Left kidney (tissue), 1 donor: ENCODE measurements at regions not wholly inside any gene's neighbourhood (a gene's known extent, or its start where the extent isn't known, plus 50 kb on each side); places are given as distances from the start of the nearest gene placed in this dataset.

ENCODE experiments used
- DNase-seq: peaks from one replicate; pipeline ENCODE4 v3.0.0-alpha.2; 2013

DNA sequence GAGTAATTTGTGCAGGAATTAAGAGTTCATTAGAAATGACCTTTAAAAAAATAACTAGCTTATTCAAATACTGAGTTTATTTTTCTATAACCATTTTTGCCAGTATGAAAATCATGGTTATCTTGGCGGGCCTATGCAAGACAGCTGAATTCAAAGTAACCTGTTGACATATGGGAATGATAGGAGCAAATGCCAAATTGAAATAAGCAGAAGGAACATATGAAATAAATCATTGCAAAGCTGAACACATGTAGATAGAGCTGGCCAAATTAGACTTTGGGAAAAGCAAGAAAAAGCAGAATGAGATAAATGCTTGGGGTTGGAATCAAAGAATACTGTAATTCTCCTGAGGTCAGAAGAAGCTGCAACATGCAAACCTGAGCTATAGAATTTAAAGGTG, 372.5 kb downstream of the ADAMTS20 start:
- DNase-seq: no peak

DNA sequence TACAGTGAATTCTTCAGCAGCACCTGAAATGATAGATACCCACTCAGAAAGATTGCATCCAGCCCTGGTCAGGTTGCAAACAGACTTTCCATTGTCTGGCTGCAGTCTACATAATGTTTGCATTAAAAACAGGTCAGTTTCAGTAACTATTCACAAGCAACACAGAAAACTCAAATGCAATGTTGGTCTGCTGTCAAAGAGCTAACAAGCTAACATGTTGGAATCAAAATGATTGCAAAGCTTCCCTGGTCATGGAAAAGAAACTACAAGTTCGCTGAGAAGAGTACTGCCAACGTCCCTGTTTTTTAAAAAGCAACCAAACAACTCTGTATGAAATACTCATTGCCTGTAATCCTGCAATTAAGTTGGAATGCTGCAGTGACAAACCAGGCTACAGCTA, 374.7 kb downstream of the ADAMTS20 start:
- DNase-seq: no peak

DNA sequence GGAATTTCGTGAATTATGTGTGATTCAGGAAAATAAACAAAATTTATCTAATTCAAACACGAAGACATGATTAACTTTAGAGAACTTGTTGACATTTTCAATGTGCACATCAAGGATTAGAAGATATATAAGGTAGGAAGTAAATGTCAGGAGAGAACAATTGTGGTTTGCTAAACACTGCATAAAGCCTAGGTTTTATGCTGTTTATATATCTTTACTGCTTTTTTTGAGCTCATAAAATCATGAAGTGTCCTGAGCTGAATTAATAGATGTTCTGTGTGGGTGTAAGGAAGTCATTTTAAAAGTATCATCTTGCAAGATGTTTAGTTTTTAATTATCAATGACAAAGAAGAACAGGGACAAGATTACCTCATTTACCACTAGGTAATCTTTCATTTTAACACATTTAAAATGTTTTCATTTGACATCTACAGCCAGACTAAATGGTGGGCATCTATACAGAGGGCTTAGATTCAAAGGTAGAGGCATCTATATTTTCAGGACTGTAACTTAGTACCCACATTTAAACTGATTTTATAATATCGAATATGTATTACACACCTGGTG, 382.8 kb downstream of the ADAMTS20 start:
- DNase-seq: no peak

DNA sequence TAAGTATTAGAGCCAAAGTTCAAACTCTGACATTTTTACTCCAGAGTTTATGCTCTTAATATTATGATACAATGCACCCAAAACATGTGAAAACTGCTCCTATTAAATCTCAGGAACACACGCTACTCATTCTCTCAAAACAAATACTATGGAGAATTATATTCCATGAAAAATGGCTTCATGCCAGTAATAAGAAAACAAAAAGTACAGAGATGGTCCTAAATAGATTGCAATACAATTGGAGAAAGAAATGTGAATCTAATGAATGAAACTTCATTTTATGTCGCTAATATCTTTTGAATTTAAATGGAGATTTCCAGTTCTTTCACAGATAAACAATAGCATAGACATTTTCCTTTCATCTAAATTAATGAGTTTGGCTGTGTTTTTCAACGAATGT, 384.3 kb downstream of the ADAMTS20 start:
- no peak for DNase-seq

DNA sequence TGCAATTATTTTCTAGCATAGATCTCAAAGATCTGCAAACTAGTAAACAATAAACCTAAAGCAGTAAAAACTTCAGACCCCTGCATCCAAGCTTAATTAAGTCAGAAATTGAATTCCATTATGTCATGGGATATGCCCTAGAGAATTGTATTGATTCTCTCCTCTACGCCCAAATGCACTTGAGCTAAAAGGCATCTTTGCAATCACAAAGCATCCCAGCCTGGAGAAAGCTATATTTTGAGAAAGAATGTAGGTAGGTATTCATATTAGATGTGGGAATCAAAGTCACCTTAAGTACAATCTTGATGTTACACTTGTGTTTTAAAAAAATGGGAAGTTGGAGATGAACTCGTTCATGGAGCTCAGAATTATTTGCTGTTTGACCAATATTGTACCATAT, 386.7 kb downstream of the ADAMTS20 start:
- no peak for DNase-seq

DNA sequence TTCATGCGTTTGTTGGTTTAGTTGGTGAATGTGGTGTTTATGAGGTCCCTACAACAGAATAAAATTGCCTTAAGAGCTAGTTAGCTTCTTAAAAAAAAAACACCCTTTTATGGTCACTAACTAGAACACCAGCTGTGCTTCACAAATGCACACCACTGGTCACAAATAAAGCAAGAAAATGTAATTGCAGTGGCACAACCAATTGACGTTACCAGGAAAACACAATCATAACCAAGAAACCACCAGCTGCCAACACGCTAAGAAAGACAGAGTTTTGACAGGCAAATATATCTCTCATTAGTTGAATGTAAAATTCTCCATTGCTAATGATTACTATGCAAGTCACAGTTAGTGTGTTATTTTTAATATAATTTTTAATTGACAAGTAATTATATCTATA, 389.9 kb downstream of the ADAMTS20 start:
- no peak for DNase-seq

DNA sequence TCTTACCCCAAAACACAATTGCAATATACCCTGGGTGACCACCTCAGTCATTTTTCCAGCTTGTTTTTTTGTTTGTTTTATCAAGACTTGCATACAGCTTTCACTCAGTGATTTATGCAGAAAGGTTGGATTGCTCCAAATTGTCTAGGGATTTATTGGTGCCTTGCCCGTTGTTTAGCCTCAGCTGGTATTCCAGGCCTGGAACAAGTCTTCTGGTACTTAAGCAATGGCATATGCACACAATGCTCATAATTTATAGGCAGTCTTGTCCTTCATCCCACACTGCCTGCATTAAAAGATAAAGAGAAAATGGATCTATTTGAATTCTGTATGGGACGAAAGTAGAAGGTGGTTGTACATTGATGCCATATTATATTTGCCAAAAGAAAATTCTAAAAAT, 392.5 kb downstream of the ADAMTS20 start:
- DNase-seq: no peak

DNA sequence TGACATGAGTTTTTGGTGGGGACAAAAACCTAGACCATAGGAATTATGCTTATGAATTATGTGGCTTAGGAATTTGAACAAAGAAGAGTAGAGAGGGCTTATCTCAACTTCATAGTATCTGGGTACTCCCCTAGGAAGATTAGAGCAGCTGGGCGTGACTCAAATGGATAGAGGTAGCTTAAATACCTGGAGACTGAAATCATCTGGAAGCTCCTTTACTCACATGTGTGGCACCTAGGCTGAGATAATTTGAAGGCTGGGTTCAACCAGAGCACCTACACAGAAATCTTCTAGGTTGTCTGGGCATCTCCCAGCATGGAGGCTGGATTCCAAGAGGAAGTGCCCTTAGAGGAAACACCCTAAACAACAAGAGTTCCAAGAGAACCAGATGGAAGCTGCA, 393.9 kb downstream of the ADAMTS20 start:
- DNase-seq: no peak

DNA sequence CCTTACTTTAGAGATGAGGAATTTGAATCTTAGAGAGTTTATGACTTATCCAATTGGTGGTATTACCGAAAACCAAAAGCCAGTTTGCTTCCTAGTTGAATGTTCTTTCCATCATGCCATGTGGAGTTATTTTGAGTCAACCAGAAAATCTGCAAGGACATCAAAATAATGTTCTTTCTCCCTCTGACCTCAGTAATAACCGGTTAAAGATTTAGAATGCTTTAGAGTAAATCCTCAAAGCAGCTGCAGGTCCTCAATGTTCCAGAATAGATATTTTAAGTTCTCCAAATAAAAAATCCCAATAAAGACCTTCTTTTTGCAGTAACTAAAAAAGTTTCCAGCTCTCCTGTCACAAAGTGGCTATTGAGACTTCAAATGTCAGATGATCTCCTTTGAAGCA, 396.6 kb downstream of the ADAMTS20 start:
- no peak for DNase-seq

DNA sequence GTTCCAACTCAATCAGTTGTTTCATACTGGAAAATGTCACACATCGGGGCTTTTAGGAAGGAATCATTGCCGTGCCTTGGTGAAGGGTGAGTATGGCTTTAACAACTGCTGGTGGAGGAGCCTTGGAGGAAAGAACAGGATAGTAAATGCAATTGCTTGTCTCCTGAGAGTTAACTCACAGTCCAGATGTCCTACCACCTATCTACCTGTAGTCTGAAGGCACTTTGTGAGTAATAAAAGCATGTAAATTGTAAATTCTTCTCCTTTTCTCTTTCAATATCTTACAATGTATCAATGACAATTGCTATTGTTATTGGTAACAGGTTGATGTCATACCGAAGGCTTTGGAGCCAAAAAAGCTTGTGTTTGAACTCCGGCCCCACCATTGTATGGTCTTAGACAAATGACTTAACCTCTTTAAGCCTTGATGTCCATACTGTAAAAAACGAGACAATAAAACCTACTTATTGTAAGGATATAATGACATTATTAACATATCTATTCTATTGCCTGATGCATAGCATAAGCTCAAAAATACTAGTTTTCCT, 397.4 kb downstream of the ADAMTS20 start:
- DNase-seq: no peak

DNA sequence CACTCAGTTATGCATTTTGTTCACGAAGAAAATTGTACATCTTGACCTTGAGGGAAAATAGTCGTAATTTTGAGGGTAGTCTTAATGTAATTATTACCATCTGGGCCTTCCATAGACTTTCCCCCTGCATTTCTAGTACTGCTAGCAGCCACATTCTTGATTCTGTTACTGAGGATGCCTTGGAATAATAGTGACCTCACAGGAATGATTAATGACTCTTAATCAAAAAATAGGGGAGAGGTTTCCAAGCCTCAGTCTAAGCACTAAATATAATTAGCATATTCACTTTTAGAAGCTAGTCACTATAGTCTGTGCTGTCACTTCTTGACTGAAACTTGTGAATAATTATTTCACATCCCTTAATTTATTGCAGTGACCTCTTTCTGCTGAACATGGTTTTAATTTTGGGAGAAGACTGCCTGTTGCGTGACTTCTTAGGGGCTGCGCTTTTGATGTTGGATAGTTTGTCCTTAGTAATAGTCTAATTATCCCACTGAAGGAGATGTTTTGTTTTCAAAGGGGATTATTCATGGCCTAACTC, 400.5 kb downstream of the ADAMTS20 start:
- DNase-seq: peak; percentile 50

DNA sequence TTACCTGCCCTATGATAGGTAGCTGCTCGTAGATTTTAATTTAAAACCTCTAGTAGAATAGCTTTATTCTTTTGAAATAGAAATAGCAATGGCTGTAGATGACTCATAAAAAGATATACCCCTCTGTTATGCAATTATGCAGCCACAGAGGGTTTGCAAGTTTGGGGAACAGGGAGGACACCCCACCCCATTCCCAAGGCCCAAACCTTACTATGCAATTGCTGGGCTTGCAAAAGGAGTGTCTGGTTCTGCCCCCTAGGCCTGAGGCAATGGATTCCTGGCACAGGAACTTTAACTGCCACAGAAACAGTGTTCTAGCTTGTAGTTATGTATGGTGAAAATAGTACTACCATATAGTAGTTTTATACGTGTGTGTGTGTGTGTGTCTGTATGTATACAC, 403.3 kb downstream of the ADAMTS20 start:
- DNase-seq: no peak

DNA sequence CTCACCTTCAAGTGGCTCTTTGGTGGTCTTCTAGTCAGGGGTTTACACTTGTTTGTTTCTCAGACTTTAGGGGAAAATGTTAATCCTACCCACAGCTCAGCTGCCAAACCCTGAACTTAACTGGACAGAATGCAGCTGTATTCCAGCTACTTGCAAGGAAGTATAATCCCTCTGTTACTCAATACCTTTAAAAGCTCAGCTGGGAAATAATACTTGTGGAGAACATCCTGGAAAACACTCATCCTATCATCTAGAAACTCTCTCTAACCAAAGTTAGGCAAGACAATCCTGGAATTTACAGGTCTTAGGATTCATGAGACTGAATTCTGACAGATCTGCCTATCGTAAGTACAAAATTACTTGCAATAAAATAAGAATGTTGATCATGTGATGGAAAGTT, 404.1 kb downstream of the ADAMTS20 start:
- DNase-seq: no peak

DNA sequence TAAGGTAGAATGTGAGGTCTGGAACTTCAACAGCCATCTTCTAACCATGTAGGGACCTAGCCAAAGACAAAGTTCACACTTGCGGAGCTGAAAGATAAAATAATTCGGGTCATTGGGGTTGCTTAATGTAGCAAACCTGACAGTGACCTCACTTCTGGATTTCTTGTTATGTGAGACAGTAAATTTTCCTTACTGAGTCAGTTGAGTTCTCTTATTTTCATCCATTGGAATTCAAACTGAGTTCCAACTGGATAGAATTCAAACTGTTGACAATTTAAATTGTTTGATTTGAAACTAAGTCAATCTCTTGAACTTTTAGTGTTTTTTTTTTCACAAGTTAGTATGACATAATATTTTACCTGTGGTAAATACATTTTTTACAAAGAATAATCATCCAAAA, 406.5 kb downstream of the ADAMTS20 start:
- no peak for DNase-seq

DNA sequence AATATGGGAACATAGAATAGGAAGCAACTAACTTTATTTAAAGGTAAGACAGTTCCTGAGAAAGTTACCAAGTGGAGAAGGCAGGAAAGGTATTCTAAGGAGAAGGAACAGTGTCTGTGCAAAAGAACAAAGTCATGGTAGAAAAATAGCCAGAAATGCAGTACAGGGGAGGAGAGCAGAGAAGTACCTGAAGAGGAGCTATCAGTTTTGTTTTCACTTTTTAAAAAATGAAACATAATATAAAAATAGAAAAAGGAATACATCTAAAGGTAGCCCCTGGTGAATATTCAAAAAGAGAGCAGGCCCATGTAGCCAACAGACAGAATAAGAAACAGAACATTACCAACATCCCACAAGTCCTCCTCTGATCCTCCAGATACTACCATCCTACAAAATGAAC, 408.7 kb downstream of the ADAMTS20 start:
- DNase-seq: no peak

DNA sequence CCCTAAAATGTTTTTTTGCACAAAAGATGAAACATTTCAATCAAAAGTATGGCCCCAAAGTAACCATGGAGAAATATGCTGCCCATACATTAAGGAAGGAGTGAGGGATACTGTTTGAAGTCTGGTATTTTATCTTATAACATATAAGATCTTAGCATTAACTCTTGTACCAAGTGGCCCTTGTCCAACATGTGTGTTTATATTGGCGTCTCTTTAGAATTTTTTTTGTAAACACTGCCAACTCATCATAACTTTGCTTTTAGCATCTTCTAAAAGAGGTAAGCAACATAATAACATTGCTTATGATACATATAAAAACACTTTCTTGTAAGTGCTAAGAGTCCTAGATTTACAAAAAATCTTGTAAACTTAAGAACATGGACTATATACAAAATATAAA, 419.7 kb downstream of the ADAMTS20 start:
- no peak for DNase-seq

DNA sequence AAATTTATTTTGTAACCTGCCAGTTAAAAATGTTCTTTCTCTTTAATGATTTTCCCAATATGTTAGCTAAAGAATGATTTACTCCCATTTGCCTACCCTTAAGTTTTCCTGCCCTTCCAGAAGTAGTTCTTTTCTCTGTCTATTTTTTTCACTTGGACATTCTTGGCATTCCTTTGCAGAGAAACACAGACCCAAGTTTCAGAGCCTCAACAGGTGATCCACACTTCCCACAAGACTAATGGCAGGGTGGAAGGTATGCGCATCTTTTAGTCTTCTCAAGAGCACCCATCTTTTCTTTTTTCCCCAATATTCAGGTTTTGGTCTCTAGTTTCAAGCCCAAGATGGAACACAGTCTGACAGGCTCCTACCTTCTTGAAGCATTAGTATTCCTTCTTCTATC, 420.7 kb downstream of the ADAMTS20 start:
- no peak for DNase-seq

DNA sequence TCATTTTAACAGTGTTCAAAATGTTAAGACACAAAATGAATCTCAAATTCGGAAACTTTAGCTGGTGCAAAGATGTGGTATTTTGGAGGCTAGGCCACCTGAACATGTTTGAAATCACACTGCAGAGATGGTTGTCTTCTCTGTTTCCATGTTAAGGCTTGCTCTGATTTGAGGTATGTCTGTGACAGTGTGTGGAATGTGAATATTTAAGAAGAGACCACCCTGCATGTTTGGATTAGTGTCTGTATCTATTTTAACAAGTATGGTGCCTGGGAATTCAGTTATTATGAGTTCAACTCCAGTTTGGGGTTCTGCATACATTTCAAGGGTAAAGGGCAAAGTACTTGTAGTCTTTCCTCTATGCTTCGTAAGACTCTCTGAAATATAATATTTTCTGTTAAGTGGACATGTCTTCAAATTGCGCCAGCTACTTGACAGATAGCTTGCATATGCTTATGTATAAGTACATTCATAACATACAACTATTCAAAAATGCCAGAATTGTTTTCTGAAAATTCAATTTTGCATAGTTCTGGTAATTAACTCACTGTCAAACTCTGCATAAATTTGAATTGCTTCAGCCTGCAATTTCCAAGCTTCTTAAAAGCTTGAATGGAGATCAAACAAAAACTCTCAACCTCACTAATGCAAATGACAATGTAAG, 424.0 kb downstream of the ADAMTS20 start:
- no peak for DNase-seq

DNA sequence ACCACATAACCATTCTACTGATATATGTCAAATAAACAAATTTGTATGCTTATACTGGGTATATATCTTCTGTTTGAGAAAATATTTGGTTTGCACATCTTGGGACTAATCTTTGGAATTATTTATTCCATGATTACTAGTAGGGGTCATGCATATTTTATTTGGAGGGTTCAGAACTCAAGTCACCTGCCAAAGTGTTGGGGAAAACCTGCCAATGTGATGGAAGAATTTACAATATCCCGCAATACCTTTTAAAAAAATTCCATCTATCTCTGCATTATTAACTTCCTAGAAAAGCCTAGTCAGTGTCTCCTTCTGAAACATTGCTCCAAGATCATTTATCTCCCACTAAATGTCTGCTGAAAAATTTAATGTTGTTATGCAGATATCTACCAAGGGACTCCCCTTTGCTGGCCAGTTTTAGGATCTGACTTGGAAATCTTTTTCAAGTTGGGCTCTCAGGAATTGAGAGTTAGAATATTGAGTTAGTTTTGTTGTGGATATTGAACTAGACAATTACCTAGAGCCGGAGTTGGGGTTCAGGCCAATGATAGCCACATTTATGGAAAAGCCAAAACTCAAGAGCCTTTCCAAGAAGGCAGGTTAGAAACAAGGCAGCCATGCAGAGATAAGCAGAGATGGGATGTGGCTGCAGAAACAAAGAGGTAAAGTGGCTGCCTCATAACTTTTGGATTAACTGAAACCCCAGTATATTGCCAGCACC, 425.2 kb downstream of the ADAMTS20 start:
- DNase-seq: no peak

DNA sequence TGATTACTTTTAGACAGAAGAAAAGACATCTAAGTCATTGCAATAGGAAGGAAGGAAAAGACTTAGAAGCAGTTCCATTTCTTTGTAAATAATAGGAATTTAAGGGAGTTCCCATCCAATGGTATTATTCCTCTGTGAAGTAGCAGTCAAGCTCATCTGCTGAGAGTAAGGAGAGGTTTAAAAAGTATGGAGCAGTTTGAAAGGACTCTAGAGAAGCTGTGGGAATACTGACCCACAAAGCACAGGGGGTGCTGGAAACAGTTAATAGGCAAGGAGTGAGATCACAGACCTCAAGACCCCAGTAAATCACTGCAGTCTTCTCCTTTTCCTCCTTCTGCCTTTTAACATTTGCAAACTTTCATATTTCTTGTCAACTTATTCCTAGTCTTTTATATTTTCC, 428.5 kb downstream of the ADAMTS20 start:
- DNase-seq: no peak

DNA sequence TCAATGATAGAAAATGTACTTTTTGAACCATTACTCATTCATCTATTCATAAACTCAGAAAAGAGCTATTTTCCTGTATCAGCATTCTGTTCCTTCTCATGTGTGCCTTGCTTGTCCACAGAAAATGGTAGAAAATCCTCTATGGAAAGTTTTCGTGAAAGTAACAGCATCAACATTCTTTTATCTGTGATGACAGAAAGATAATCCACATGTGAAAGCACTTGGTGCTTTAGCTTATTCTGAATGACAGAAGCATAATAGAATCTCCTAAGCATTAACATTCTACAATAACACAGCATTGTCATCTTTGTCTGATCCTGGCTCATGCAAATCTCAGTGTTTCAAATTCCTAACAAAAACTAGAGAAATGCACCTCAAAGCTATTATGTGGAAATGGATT, 431.9 kb downstream of the ADAMTS20 start:
- no peak for DNase-seq

DNA sequence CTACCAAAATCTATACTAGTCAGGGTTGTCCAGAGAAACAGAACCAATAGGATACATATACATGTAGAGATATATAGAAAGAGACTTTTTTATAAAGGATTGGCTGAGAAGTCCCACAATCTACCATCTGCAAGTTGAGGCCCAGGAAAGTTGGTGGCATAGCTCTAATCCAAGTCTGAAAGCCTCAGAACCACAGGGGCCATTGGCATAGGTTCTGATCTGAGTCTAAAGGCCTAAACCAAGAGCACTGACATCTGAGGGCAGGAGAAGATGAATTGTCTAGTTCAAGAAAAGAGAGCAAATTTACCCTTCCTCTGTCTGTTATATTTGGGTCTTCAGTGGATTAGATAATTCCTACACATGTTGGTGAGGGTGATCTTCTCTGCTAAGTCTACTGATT, 433.1 kb downstream of the ADAMTS20 start:
- no peak for DNase-seq

DNA sequence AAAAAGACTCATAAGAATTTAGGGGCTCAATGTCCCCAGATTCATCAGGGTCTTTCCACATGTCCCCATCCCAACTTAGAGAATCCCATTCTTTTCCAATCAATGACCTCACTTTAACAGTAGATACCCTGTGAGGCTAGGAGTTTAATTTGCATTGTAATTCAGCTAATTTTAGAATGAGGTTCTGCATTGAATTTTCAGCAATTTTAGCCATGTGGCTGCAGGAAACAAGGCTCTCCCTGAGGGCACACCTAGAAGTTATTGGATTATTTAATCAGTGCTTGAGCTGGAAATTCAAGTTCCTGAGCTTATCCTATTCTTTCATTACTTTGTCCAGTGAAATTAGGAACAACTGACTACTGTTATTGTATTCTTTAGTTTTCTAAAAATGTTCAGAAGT, 433.8 kb downstream of the ADAMTS20 start:
- DNase-seq: no peak
